Testis (tissue), 2 donors: ENCODE measurements at regions not wholly inside any gene's neighbourhood (a gene's known extent, or its start where the extent isn't known, plus 50 kb on each side); places are given as distances from the start of the nearest gene placed in this dataset.

Experiments
- DNase-seq: peaks from one replicate; pipeline ENCODE4 v3.0.0-alpha.2; 2019
- H3K27ac ChIP-seq, 2 donors: fragments of 200-600 bp; sonication (generic); one replicate each; pipeline ENCODE4 v1.5.1; 2019
- H3K27me3 ChIP-seq: fragments of 200-600 bp; sonication (generic); one replicate; pipeline ENCODE4 v1.5.1; 2019
- H3K36me3 ChIP-seq: fragments of 200-600 bp; sonication (generic); one replicate; pipeline ENCODE4 v1.5.1; 2017; ENCODE audit warnings: low read depth; ENCODE audit errors: missing control alignments
- H3K4me1 ChIP-seq: fragments of 200-600 bp; sonication (generic); one replicate; pipeline ENCODE4 v1.5.1; 2019
- H3K4me3 ChIP-seq, 2 donors: fragments of 200-600 bp; sonication (generic); one replicate each; pipeline ENCODE4 v1.5.1; 2017 to 2019
- H3K9me3 ChIP-seq: fragments of 200-600 bp; sonication (generic); one replicate; pipeline ENCODE4 v1.5.1; 2017
- POLR2A ChIP-seq: fragments of 450-650 bp; IDR thresholded peaks from one replicate; pipeline ENCODE4 v1.6.1; 2017; ENCODE audit warnings: antibody characterized with exemption, mild to moderate bottlenecking, moderate library complexity
- WGBS, 2 donors: methylation state at CpG; one replicate each; pipeline ENCODE4 v1.1.5; 2018; 5-methylcytosine and 5-hydroxymethylcytosine counted together
- intact Hi-C: fragments of 100-400 bp; cut with DNase I; formaldehyde crosslinking; loops from one replicate; pipeline ENCODE4 v1.15.1; 2023; ENCODE audit warnings: low total_unique reads
- TF ChIP-seq, protein P1 (sequence below), 3 experiments: fragments of 450-650 bp in 2 of 3; fragments of 200-600 bp in 1 of 3; sonication (generic) in 1 of 3; IDR thresholded peaks; one replicate each; pipeline ENCODE4 v1.5.1; 2016 to 2019; ENCODE audit warnings: antibody characterized with exemption in 3 of 3, mild to moderate bottlenecking in 2 of 3, moderate library complexity in 1 of 3

DNA sequence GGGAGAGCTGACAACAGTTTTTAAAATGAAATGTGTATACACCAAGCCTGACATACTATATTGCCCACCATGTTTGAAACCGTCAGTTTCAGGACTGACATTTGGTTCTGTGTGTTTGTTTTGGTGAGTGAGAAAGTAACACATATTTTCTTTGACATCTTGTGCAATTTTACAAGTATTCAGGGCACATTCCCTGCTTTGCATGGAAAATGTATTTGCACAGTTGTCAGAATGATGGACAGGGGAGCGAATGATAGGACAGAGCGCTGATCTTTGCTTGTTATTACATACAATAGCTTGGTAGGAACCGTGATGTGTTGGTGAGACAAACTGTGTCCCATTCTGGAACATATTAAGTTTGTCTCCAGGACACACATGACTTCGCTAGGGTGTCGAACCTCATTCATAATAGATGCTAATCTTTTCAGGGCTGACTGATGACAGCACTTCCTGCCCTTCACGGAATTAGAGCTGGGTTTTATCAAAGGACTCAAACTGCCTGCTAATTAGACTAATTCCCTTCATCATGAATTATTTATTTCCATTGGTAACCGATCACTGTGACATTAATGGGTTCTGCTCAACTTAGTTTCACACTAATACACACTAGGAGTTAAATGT is 158.5 kb downstream of the CDCA7 start:
- no peaks in the 10 kb centered on the region for H3K27me3 ChIP-seq
- no peak overlapping the region for H3K4me3 ChIP-seq
- no peaks in the 10 kb centered on the region for H3K36me3 ChIP-seq
- intact Hi-C loops, result no loop called here
- TF ChIP-seq POLR2A, result no peak
- TF ChIP-seq, protein P1, sequence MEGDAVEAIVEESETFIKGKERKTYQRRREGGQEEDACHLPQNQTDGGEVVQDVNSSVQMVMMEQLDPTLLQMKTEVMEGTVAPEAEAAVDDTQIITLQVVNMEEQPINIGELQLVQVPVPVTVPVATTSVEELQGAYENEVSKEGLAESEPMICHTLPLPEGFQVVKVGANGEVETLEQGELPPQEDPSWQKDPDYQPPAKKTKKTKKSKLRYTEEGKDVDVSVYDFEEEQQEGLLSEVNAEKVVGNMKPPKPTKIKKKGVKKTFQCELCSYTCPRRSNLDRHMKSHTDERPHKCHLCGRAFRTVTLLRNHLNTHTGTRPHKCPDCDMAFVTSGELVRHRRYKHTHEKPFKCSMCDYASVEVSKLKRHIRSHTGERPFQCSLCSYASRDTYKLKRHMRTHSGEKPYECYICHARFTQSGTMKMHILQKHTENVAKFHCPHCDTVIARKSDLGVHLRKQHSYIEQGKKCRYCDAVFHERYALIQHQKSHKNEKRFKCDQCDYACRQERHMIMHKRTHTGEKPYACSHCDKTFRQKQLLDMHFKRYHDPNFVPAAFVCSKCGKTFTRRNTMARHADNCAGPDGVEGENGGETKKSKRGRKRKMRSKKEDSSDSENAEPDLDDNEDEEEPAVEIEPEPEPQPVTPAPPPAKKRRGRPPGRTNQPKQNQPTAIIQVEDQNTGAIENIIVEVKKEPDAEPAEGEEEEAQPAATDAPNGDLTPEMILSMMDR (IDR thresholded peaks at IDR 0.05), result no peak
- no peak overlapping the region for H3K27ac ChIP-seq
- 74 to 83% methylated on average over 8 of the region's 8 CpGs for WGBS, 2 donors
- no peaks in the 10 kb centered on the region for H3K9me3 ChIP-seq
- no peak for DNase-seq
- no peaks in the 10 kb centered on the region for H3K4me1 ChIP-seq

DNA sequence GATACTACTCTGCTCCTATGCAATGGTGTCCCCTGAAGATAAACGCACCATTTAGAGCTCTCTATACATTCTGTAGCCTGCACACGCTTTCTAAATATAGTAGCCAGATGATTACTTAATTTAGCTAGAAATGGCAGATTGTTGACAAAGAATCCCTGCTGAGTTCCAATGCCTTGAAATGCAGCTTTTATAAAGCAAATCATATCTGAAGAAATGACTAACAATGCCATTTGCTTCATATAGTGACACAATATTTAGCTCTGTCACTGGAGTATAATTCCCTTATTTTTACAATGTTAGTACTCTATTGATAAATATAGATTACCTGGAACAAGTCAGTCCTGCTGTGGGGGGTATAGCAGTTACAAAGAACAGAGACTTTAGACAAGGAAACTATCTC is 166.2 kb downstream of the CDCA7 start:
- TF ChIP-seq, protein P1 (IDR thresholded peaks at IDR 0.05), result no peak
- TF ChIP-seq POLR2A, result no peak
- 90 to 91% methylated on average over 2 of the region's 2 CpGs for WGBS, 2 donors
- no peak overlapping the region for H3K4me3 ChIP-seq
- H3K27me3 ChIP-seq, result no peaks in the 10 kb centered on the region
- no peaks in the 10 kb centered on the region for H3K36me3 ChIP-seq
- intact Hi-C loops, result no loop called here
- H3K4me1 ChIP-seq, result no peaks in the 10 kb centered on the region
- DNase-seq, result no peak
- H3K9me3 ChIP-seq, result no peaks in the 10 kb centered on the region
- H3K27ac ChIP-seq, result no peak overlapping the region

DNA sequence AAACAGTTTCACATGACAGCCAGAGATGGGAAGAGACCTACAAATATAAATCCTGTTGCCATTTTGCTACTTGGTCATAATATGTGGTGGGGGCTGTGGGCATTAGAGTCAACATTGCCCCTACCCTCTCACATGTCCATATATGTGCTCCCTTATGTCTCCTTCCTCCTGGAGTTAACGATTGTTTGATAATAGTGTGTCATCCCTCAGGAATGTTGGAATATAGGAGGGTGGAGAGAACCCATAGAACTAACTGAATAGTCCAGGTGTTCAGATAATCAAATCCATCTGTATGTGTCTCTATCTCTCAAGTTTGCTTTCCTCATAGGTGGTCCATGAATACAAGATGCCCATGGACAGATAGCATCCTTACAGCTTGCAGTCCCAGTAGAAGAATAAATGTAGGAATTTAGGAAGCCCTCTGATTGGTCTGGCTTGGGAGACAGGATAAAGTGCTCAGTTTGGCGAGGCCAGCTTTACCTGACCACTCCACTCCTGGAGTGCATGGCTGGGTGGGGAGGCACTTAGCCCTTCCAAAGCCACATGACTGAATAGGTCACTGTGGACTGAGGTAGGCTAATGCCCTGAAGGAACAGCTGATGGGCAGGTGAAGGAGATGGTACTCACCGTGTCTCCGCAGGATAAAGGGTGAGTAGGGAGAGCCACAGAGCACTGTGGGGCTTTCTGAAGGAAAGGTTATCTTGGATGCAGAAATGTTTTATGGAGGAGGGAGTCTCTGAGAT is 166.9 kb downstream of the CDCA7 start:
- Histone ChIP-seq H3K4me3 (no peak overlapping the region), H3K4me1 (no peaks in the 10 kb centered on the region), H3K9me3 (no peaks in the 10 kb centered on the region), H3K27ac (no peak overlapping the region), H3K36me3 (no peaks in the 10 kb centered on the region), H3K27me3 (no peaks in the 10 kb centered on the region)
- intact Hi-C loops, result no loop called here
- DNase-seq, result no peak
- WGBS, 2 donors, result 78 to 84% methylated on average over 4 of the region's 4 CpGs
- TF ChIP-seq, protein P1 (IDR thresholded peaks at IDR 0.05), result no peak
- TF ChIP-seq POLR2A, result no peak

DNA sequence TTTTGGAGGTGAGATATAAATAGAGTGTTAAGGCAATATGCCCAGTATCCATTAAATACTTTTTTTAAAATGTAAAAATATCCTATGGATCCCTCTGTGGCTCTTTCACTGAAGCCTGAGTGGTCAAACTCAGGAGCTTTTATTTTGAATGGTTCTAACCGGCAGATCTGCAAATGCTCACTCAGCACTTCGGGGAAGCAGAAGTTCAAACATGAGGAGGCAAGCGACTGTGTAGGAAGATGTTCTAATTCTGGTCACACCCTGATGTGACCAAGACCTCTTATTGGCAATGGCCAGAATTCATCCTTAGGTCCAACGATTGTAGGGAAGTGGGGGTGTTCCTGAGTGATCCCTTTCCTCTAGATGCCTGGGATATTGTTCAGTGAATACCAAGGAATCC is 168.8 kb downstream of the CDCA7 start:
- Histone ChIP-seq H3K4me1 (no peaks in the 10 kb centered on the region), H3K36me3 (no peaks in the 10 kb centered on the region), H3K27me3 (no peaks in the 10 kb centered on the region), H3K9me3 (no peaks in the 10 kb centered on the region), H3K27ac (no peak overlapping the region), H3K4me3 (no peak overlapping the region)
- intact Hi-C loops, result no loop called here
- TF ChIP-seq, protein P1 (IDR thresholded peaks at IDR 0.05), result no peak
- TF ChIP-seq POLR2A, result no peak
- no peak for DNase-seq
- WGBS, 2 donors, result 25 to 38% methylated on average over 4 of the region's 4 CpGs
